DMS53 treated with DMSO at 0.1 percent for 48 hours (cell line): ENCODE measurements at regions not wholly inside any gene's neighbourhood (a gene's known extent, or its start where the extent isn't known, plus 50 kb on each side); places are given as distances from the start of the nearest gene placed in this dataset.
A peak's percentile ranks its signal among the peaks of the same experiment; 100 is the strongest.

ENCODE experiments used
- DNase-seq: peaks from one replicate; lab custom pipeline; 2025; ENCODE audit not compliant: unreplicated experiment; lab: John Stamatoyannopoulos, UW

- DNase-seq = no peak
Measured at GRCh38 chr12:103011974-103012763, 54.7 kb downstream of the ASCL1 start.

DNA sequence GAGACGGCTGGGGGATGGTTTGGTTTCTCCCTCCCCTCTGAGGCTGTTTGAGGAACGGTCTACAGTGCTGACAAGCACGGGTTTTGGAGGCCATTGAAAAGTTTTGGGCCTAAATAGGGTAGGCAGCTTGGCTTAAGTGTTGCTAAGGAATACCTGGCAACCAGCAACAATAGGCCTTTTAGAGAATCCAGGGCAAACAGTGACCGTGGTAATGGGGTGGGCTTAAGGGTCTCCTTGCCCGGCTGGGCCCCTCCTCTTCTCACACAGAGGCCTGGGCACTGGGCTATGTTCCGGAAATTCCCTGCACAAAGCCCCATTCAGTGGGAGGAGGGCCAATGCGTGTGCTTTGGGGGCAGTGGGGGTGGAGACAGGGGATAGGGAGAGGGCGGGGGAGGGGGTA is 55.4 kb downstream of the ASCL1 start:
- DNase-seq = no peak

GRCh38 chr12:103013741-103014300 is 56.3 kb downstream of the ASCL1 start:
- no peak for DNase-seq

- DNase-seq = no peak
Measured at GRCh38 chr12:103016381-103016780, 58.9 kb downstream of the ASCL1 start.

DNA sequence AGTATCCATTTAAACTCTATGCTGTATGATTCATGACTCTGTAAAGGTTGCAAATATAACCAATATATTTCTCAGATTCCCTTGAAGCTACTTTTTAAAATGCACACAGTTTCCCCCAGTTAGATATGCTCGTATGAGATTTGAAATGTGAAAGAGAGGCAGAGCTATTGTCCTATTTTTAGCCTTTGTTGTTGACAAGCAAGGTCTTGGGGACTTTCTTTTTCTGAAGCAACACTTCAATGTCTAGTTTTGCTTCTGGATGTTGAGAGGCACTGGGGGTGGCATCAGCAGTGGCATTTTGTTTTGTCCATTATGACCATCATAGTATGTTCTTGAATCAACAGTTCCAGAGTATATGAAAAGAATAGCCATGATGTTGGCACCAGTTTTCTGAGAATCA is 63.4 kb downstream of the ASCL1 start:
- no peak for DNase-seq

DNA sequence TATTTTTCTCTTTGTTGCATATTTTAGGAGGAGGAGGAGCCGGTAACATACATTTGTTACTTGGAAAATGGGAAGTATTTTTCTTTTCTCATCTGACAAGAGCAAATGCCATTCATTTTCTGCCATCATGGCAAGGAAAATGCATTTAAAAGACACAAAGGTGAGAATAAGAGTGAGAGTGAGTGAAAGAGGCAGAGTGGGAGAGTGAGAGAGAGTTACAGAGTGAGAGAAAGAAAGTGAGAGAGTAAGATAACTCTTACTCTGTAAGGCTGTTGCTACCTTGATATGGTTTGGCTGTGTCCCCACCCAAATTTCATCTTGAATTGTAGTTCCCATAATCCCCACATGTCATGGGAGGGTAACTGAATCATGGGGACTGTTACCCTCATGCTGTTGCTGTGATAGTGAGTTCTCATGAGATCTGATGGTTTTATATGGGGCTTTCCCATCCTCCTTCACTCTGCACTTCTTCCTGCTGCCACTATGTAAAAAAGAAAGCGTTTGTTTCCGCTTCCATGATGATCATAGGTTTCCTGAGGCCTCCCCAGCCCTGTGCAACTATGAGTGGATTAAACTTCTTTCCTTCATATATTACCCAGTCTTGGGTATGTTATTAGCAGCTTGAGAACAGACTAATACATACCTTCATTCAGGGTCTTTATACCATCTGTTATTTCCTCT is 64.2 kb downstream of the ASCL1 start:
- no peak for DNase-seq

- no peak for DNase-seq
Measured at GRCh38 chr12:103024650-103025049, 67.2 kb downstream of the ASCL1 start.

- DNase-seq = peak; percentile 65
Measured at GRCh38 chr12:103026643-103027042, 69.2 kb downstream of the ASCL1 start.

- no peak for DNase-seq
Measured at GRCh38 chr12:103028881-103029639, 71.6 kb downstream of the ASCL1 start.

GRCh38 chr12:103036581-103037214 is 79.2 kb downstream of the ASCL1 start:
- no peak for DNase-seq

GRCh38 chr12:103043531-103044486 is 86.3 kb downstream of the ASCL1 start:
- DNase-seq = no peak

DNA sequence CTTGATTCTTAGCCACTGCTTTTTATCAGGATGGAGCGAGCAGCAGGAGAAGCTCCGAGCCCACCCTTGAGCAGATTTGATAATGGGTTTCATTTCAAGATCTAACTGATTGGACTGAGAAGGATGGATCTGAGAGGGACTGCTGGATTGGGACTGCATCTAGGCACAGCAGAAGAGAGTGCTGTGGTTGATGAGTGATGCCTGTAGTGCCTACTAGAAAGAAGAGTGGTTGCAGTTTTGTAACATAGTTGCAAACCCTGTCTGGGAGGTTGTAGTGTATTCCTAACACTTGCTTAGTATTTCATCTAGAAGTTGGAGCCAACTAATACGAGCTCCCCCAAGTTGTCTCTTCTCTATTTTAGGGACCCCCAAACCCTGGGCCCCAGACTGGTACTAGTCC is 88.7 kb downstream of the ASCL1 start:
- no peak for DNase-seq

DNA sequence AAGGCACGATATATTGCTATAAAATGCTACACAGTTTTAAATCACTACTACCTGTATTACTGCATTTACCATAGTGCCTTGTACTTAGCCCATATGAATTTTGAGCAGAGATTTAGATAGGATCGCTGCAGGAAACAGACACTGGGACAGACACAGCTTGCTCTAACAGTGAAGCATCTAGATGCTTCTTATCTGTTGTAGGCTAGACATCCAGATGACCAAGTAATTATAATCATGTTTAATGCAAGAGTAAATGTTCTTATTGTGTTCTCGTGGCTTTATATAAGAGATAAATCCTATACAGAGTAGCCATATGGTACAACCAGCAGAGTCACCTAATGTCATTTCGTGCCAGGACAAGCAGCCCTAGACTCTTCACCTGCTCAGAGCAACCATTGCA is 92.8 kb downstream of the ASCL1 start:
- no peak for DNase-seq

DNA sequence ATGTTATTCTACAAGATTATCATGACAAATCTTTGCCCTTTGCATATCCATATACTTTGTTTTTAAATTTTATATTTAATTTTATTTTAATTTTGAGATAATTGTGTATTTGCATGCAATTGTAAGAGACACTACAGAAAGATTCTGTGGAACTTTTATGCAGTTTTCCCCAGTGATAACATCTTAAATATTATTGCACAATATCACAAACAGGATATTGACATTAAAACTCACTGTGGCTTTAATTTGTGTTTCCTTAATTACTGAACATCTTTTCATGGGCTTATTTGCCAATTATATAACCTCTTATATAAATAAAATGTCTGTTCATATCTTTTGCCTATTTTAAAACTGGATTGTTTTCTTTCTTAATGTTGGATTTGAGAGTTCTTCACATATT is 95.6 kb downstream of the ASCL1 start:
- DNase-seq = no peak

DNA sequence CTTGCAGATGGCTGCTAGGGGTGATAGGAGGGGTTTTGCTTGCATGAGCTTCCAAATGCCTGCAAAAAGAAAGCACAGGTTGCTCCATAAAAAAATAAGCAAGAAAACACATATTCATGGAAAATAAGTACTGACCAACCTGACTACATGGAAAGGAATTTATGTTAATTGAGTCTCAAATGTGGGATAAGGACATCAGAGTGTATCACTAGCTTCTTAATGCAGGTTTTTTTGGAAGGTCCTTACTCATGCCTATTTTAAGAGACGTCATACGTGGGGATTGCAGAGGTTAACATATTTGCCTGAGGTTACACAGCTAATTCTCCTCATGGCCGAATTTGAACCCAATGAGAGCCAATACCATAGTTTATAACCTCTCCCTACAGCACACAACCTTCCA is 116.2 kb downstream of the ASCL1 start:
- no peak for DNase-seq

- DNase-seq = no peak
Measured at GRCh38 chr12:103075848-103076247, 118.4 kb downstream of the ASCL1 start.

DNA sequence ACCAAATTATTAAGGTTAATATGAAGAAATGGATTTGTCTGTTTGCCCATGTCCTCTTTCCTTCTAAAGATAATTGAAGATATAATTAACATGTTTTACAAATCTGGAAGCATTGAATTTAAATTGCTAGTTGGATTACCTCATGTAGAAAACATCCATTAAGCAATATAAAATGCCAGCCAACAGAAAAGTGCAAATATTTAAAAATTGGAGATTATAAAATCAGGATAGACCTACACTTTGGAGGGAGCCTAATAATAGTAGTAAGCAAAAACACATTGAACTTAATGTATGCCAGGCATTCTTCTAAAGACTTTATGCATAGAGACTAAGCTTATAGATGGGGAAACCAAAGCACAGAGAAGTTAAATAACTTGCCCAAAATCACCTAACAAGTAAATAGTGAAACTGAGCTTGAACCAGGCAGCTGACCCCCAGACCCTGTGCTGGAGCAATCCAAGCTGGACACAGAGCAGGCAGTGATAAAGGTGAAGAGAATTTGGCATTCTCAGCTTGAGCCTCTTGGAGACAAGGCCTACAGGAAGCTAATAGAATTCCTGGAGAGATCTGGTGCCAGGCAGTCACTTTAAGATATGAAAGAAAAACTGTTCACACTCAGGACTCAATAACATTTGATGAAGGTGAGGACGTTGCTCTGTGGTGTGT is 119.8 kb downstream of the ASCL1 start:
- DNase-seq = no peak

DNA sequence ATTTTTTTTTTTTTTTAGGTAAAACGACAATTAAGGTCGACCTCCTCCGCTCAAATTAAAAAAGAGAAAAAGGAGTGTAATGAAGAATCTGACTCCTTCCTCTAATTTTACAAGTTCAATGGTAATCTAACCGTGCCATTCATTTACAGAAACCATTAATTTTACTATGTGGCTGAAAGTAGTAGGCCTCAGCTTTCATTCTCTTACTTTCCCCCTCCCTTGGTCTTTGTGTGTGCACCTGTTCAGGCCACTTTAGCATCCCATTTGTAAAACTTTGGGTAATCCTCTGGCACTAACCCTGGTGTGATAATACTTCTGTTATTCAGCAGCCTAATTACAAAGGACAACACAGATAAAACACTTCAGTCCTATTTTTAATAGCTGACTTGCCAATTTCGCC is 128.1 kb downstream of the ASCL1 start:
- DNase-seq = no peak

DNA sequence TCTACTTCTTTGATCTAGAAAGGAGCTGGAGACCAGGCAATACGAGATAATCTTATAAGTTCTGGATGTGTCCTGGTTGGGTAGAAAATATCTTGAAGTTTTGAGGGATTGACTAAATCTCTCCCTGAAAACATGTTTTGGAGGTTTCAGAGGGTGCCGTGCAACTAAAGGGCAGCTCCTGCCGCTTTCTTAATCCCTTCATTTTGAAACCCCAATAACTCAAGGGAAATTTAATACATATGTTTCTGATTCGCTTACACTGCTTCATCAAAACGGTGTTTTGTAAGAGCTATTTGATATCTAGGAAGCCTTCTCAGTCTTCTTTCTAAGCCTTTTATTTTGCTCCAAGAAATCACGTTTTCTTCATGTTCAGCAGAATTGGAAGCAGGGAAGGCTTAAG is 129.0 kb downstream of the ASCL1 start:
- DNase-seq = no peak
